Peyer's patch (tissue), 4 donors: ENCODE measurements at regions not wholly inside any gene's neighbourhood (a gene's known extent, or its start where the extent isn't known, plus 50 kb on each side); places are given as distances from the start of the nearest gene placed in this dataset.

Source experiments
- POLR2A ChIP-seq, 2 donors: fragments of 450-650 bp; IDR thresholded peaks; one replicate each; pipeline ENCODE4 v1.5.1; 2017; ENCODE audit warnings: antibody characterized with exemption in 2 of 2, mild to moderate bottlenecking in 2 of 2, moderate library complexity in 2 of 2
- TF ChIP-seq, protein P1 (sequence below), 6 experiments: fragments of 450-650 bp in 4 of 6; fragments of 200-600 bp in 2 of 6; sonication (generic) in 1 of 6; IDR thresholded peaks; one replicate each; pipeline ENCODE4 v1.5.1; 2017 to 2019; ENCODE audit warnings: antibody characterized with exemption in 6 of 6, mild to moderate bottlenecking in 3 of 6, moderate library complexity in 1 of 6

- no peak for TF ChIP-seq POLR2A (IDR thresholded peaks at IDR 0.05)
- TF ChIP-seq, protein P1, sequence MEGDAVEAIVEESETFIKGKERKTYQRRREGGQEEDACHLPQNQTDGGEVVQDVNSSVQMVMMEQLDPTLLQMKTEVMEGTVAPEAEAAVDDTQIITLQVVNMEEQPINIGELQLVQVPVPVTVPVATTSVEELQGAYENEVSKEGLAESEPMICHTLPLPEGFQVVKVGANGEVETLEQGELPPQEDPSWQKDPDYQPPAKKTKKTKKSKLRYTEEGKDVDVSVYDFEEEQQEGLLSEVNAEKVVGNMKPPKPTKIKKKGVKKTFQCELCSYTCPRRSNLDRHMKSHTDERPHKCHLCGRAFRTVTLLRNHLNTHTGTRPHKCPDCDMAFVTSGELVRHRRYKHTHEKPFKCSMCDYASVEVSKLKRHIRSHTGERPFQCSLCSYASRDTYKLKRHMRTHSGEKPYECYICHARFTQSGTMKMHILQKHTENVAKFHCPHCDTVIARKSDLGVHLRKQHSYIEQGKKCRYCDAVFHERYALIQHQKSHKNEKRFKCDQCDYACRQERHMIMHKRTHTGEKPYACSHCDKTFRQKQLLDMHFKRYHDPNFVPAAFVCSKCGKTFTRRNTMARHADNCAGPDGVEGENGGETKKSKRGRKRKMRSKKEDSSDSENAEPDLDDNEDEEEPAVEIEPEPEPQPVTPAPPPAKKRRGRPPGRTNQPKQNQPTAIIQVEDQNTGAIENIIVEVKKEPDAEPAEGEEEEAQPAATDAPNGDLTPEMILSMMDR (IDR thresholded peaks at IDR 0.05): no peak
Observed at GRCh38 chr6:114558153-114558552, 215.3 kb upstream of the HS3ST5 start.
